NCI-H128 (cell line): ENCODE measurements at regions not wholly inside any gene's neighbourhood (a gene's known extent, or its start where the extent isn't known, plus 50 kb on each side); places are given as distances from the start of the nearest gene placed in this dataset.

ENCODE experiments used
- DNase-seq: peaks from one replicate; lab custom pipeline; 2025; ENCODE audit not compliant: unreplicated experiment; lab: John Stamatoyannopoulos, UW

GRCh38 chr7:54810401-54810800, 51.4 kb upstream of the SEC61G start:
- no peak for DNase-seq

GRCh38 chr7:54811041-54811845, 52.2 kb upstream of the SEC61G start:
- no peak for DNase-seq

GRCh38 chr7:54811846-54812254, 52.8 kb upstream of the SEC61G start:
- DNase-seq: no peak

GRCh38 chr7:54812756-54813322, 53.8 kb upstream of the SEC61G start:
- DNase-seq: no peak

- no peak for DNase-seq
These were observed 54.4 kb upstream of the SEC61G start for GRCh38 chr7:54813398-54813797.

- no peak for DNase-seq
These were observed 55.4 kb upstream of the SEC61G start for GRCh38 chr7:54814401-54814800.

GRCh38 chr7:54817152-54817551, 58.1 kb upstream of the SEC61G start:
- DNase-seq: no peak

- DNase-seq: no peak
These were observed 64.8 kb upstream of the SEC61G start for GRCh38 chr7:54823776-54824175.

- DNase-seq: no peak
These were observed 65.6 kb upstream of the SEC61G start for GRCh38 chr7:54824655-54825054.

GRCh38 chr7:54825368-54825767, 66.4 kb upstream of the SEC61G start:
- no peak for DNase-seq

- DNase-seq: no peak
These were observed 68.7 kb upstream of the SEC61G start for GRCh38 chr7:54827734-54828133.

- DNase-seq: no peak
These were observed 72.1 kb upstream of the SEC61G start for GRCh38 chr7:54831046-54831643.

GRCh38 chr7:54831644-54832095, 72.7 kb upstream of the SEC61G start:
- no peak for DNase-seq

- no peak for DNase-seq
These were observed 74.0 kb upstream of the SEC61G start for GRCh38 chr7:54833001-54833467.

GRCh38 chr7:54837168-54837567, 78.2 kb upstream of the SEC61G start:
- DNase-seq: no peak

GRCh38 chr7:54837761-54838160, 78.8 kb upstream of the SEC61G start:
- no peak for DNase-seq

GRCh38 chr7:54838175-54838910, 79.3 kb upstream of the SEC61G start:
- DNase-seq: no peak

GRCh38 chr7:54839575-54840213, 80.7 kb upstream of the SEC61G start:
- DNase-seq: no peak

- DNase-seq: no peak
These were observed 83.0 kb upstream of the SEC61G start for GRCh38 chr7:54841772-54842697.

GRCh38 chr7:54843841-54844355, 84.9 kb upstream of the SEC61G start:
- DNase-seq: no peak
